Loucy (cell line): ENCODE measurements at regions not wholly inside any gene's neighbourhood (a gene's known extent, or its start where the extent isn't known, plus 50 kb on each side); places are given as distances from the start of the nearest gene placed in this dataset.

ENCODE experiments used
- H2AFZ ChIP-seq: fragments of 200-600 bp; sonication (generic); 2 replicates; pipeline ENCODE4 v1.6.0; 2016; ENCODE audit warnings: antibody characterized with exemption, mild to moderate bottlenecking, low read length, moderate library complexity
- H3F3A ChIP-seq: fragments of 200-600 bp; 2 replicates; pipeline ENCODE4 v1.6.0; 2016; ENCODE audit warnings: antibody characterized with exemption, low read depth, mild to moderate bottlenecking
- H3K27me3 ChIP-seq: fragments of 200-600 bp; sonication (generic); 2 replicates; pipeline ENCODE4 v1.6.1; 2014; ENCODE audit warnings: low read length, mild to moderate bottlenecking; ENCODE audit not compliant: insufficient read depth, poor library complexity, severe bottlenecking
- H3K36me3 ChIP-seq: fragments of 200-600 bp; sonication (generic); 2 replicates; pipeline ENCODE4 v1.6.1; 2016; ENCODE audit warnings: low read length; ENCODE audit not compliant: insufficient read depth
- H3K4me1 ChIP-seq: fragments of 200-600 bp; sonication (generic); 2 replicates; pipeline ENCODE4 v1.5.1; 2014; ENCODE audit warnings: low read length, mild to moderate bottlenecking; ENCODE audit not compliant: insufficient read depth, poor library complexity, severe bottlenecking
- H3K4me2 ChIP-seq: fragments of 200-600 bp; sonication (generic); 2 replicates; pipeline ENCODE4 v1.6.0; 2014; ENCODE audit warnings: antibody characterized with exemption, low read length, low read depth, mild to moderate bottlenecking; ENCODE audit not compliant: poor library complexity, severe bottlenecking
- H3K4me3 ChIP-seq: fragments of 200-600 bp; sonication (generic); 2 replicates; pipeline ENCODE4 v1.5.1; 2014; ENCODE audit warnings: low read length, mild to moderate bottlenecking, mixed read lengths; ENCODE audit not compliant: poor library complexity, severe bottlenecking
- H3K79me2 ChIP-seq: fragments of 200-600 bp; sonication (generic); 2 replicates; pipeline ENCODE4 v1.6.1; 2014; ENCODE audit warnings: low read length; ENCODE audit not compliant: insufficient read depth
- H3K9ac ChIP-seq: fragments of 200-600 bp; sonication (generic); 2 replicates; pipeline ENCODE4 v1.6.0; 2014; ENCODE audit warnings: mild to moderate bottlenecking, low read depth, low read length, moderate library complexity; ENCODE audit not compliant: poor library complexity, severe bottlenecking
- H3K9me2 ChIP-seq: fragments of 200-600 bp; sonication (generic); replicated peaks from 2 replicates; pipeline ENCODE4 v1.6.1; 2016; ENCODE audit warnings: low read depth, low read length, mixed read lengths
- H3K9me3 ChIP-seq: fragments of 200-600 bp; sonication (generic); 2 replicates; pipeline ENCODE4 v1.6.1; 2014; ENCODE audit warnings: mild to moderate bottlenecking, antibody characterized with exemption, low read length, low read depth; ENCODE audit not compliant: insufficient read depth
- H4K20me1 ChIP-seq: fragments of 200-600 bp; sonication (generic); 2 replicates; pipeline ENCODE4 v1.6.0; 2014; ENCODE audit warnings: antibody characterized with exemption, low read length, mild to moderate bottlenecking; ENCODE audit not compliant: insufficient read depth, poor library complexity, severe bottlenecking
- CTCF ChIP-seq: fragments of 200-600 bp; sonication (generic); conservative IDR thresholded peaks from 2 replicates; pipeline ENCODE4 v1.5.1; 2014; ENCODE audit warnings: mild to moderate bottlenecking, antibody characterized with exemption, low read length
- EZH2phosphoT487 ChIP-seq: fragments of 200-600 bp; IDR thresholded peaks from 2 replicates; pipeline ENCODE4 v1.6.1; 2018; ENCODE audit warnings: antibody characterized with exemption, mild to moderate bottlenecking, moderate library complexity, borderline replicate concordance

GRCh38 chr2:18484625-18485024 is 75.8 kb downstream of the RDH14 start:
- Histone ChIP-seq H3K9ac (no peak overlapping the region), H3K9me3 (no peaks in the 10 kb centered on the region), H3K79me2 (no peaks in the 10 kb centered on the region), H2AFZ (no peak overlapping the region), H3K36me3 (no peaks in the 10 kb centered on the region), H3K27me3 (no peaks in the 10 kb centered on the region), H3K4me3 (no peak overlapping the region), H3K4me2 (no peak overlapping the region), H4K20me1 (no peaks in the 10 kb centered on the region), H3K4me1 (no peaks in the 10 kb centered on the region), H3K9me2 (no peaks in the 10 kb centered on the region), H3F3A (no peaks in the 10 kb centered on the region)
- TF ChIP-seq CTCF: no peak
- no peak for TF ChIP-seq EZH2phosphoT487

GRCh38 chr2:18483896-18484295 is 76.6 kb downstream of the RDH14 start:
- Histone ChIP-seq H3K79me2 (no peaks in the 10 kb centered on the region), H3K4me2 (no peak overlapping the region), H3K9me3 (no peaks in the 10 kb centered on the region), H2AFZ (no peak overlapping the region), H3K9ac (no peak overlapping the region), H3K4me1 (no peaks in the 10 kb centered on the region), H3K36me3 (no peaks in the 10 kb centered on the region), H4K20me1 (no peaks in the 10 kb centered on the region), H3K4me3 (no peak overlapping the region), H3K27me3 (no peaks in the 10 kb centered on the region), H3K9me2 (no peaks in the 10 kb centered on the region), H3F3A (no peaks in the 10 kb centered on the region)
- TF ChIP-seq CTCF (no peak), EZH2phosphoT487 (no peak)

GRCh38 chr2:18482666-18483065 is 77.8 kb downstream of the RDH14 start:
- H3F3A ChIP-seq: no peaks in the 10 kb centered on the region
- no peaks in the 10 kb centered on the region for H3K79me2 ChIP-seq
- H2AFZ ChIP-seq: no peak overlapping the region
- H3K9me2 ChIP-seq: no peaks in the 10 kb centered on the region
- no peaks in the 10 kb centered on the region for H3K4me1 ChIP-seq
- H4K20me1 ChIP-seq: no peaks in the 10 kb centered on the region
- H3K4me3 ChIP-seq: no peak overlapping the region
- H3K36me3 ChIP-seq: no peaks in the 10 kb centered on the region
- no peak overlapping the region for H3K9ac ChIP-seq
- no peaks in the 10 kb centered on the region for H3K9me3 ChIP-seq
- no peak overlapping the region for H3K4me2 ChIP-seq
- H3K27me3 ChIP-seq: no peaks in the 10 kb centered on the region
- TF ChIP-seq CTCF (peak; percentile 25; the same call in 1 of the 2 replicates), EZH2phosphoT487 (no peak)
